MM.1S (cell line): ENCODE measurements at regions not wholly inside any gene's neighbourhood (a gene's known extent, or its start where the extent isn't known, plus 50 kb on each side); places are given as distances from the start of the nearest gene placed in this dataset.

ENCODE experiments used
- EZH2 ChIP-seq: fragments of 300-600 bp; sonication (generic); optimal IDR thresholded peaks from 2 replicates; pipeline ENCODE3; 2017; ENCODE audit warnings: low read depth, mild to moderate bottlenecking, antibody characterized with exemption, low read length, mixed read lengths
- EZH2phosphoT487 ChIP-seq: fragments of 300-600 bp; sonication (generic); IDR thresholded peaks from 2 replicates; pipeline ENCODE4 v1.6.1; 2018; ENCODE audit warnings: antibody characterized with exemption, low read length
- TF ChIP-seq, protein P1 (sequence below): fragments of 300-600 bp; sonication (generic); IDR thresholded peaks from 2 replicates; pipeline ENCODE4 v1.5.1; 2016; ENCODE audit warnings: antibody characterized with exemption, low read length, mixed read lengths

GRCh38 chr2:147715807-147716206 is 129.0 kb upstream of the ACVR2A start:
- TF ChIP-seq, protein P1, sequence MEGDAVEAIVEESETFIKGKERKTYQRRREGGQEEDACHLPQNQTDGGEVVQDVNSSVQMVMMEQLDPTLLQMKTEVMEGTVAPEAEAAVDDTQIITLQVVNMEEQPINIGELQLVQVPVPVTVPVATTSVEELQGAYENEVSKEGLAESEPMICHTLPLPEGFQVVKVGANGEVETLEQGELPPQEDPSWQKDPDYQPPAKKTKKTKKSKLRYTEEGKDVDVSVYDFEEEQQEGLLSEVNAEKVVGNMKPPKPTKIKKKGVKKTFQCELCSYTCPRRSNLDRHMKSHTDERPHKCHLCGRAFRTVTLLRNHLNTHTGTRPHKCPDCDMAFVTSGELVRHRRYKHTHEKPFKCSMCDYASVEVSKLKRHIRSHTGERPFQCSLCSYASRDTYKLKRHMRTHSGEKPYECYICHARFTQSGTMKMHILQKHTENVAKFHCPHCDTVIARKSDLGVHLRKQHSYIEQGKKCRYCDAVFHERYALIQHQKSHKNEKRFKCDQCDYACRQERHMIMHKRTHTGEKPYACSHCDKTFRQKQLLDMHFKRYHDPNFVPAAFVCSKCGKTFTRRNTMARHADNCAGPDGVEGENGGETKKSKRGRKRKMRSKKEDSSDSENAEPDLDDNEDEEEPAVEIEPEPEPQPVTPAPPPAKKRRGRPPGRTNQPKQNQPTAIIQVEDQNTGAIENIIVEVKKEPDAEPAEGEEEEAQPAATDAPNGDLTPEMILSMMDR, result no peak
- TF ChIP-seq EZH2 (no peak), EZH2phosphoT487 (no peak)
